Inflammatory macrophage (primary cell): ENCODE measurements at regions not wholly inside any gene's neighbourhood (a gene's known extent, or its start where the extent isn't known, plus 50 kb on each side); places are given as distances from the start of the nearest gene placed in this dataset.
"Not testable (repeated sequence)": the region's sequence is repeated elsewhere in the genome, so short reads cannot be mapped to it uniquely, and the experiment has no call there.

ENCODE experiments used
- DNase-seq, 2 donors: peaks; one replicate each; pipeline ENCODE4 v3.0.0-alpha.2; 2020 to 2022

GRCh38 chr2:175454953-175455389 is 273.5 kb upstream of the ATP5MC3 start:
- DNase-seq: no peak

- no peak for DNase-seq
These were observed 268.7 kb upstream of the ATP5MC3 start for GRCh38 chr2:175450029-175450760.

GRCh38 chr2:175449616-175450015 is 268.1 kb upstream of the ATP5MC3 start:
- no peak for DNase-seq

- no peak for DNase-seq
These were observed 264.7 kb upstream of the ATP5MC3 start for GRCh38 chr2:175446201-175446600.

GRCh38 chr2:175445281-175445680 is 263.8 kb upstream of the ATP5MC3 start:
- peak; percentile 19 to 28 for DNase-seq

GRCh38 chr2:175442441-175442840 is 260.9 kb upstream of the ATP5MC3 start:
- no peak for DNase-seq

GRCh38 chr2:175441181-175441761 is 259.8 kb upstream of the ATP5MC3 start:
- DNase-seq: no peak

GRCh38 chr2:175439416-175439815 is 257.9 kb upstream of the ATP5MC3 start:
- DNase-seq: no peak

GRCh38 chr2:175437167-175437566 is 255.7 kb upstream of the ATP5MC3 start:
- no peak for DNase-seq

- no peak for DNase-seq
These were observed 254.6 kb upstream of the ATP5MC3 start for GRCh38 chr2:175436076-175436475.

- peak in 1 of 2 donors; percentile 22 for DNase-seq
These were observed 253.5 kb upstream of the ATP5MC3 start for GRCh38 chr2:175435012-175435411.

- DNase-seq: no peak
These were observed 251.3 kb upstream of the ATP5MC3 start for GRCh38 chr2:175432793-175433192.

- no peak for DNase-seq
These were observed 250.5 kb upstream of the ATP5MC3 start for GRCh38 chr2:175432021-175432420.

GRCh38 chr2:175431101-175431946 is 249.8 kb upstream of the ATP5MC3 start:
- DNase-seq: no peak

- DNase-seq: no peak
These were observed 248.7 kb upstream of the ATP5MC3 start for GRCh38 chr2:175430236-175430635.

GRCh38 chr2:175418224-175418835 is 236.8 kb upstream of the ATP5MC3 start:
- DNase-seq: no peak

GRCh38 chr2:175414882-175415487 is 233.5 kb upstream of the ATP5MC3 start:
- peak; percentile 66 to 77 for DNase-seq

- DNase-seq: no peak
These were observed 232.8 kb upstream of the ATP5MC3 start for GRCh38 chr2:175414191-175414881.

- not testable (repeated sequence) for DNase-seq
These were observed 229.4 kb upstream of the ATP5MC3 start for GRCh38 chr2:175410941-175411340.

GRCh38 chr2:175404839-175405238 is 223.3 kb upstream of the ATP5MC3 start:
- DNase-seq: no peak

- DNase-seq: no peak
These were observed 222.2 kb upstream of the ATP5MC3 start for GRCh38 chr2:175403599-175404221.
